SK-MEL-5 (cell line): ENCODE measurements at regions not wholly inside any gene's neighbourhood (a gene's known extent, or its start where the extent isn't known, plus 50 kb on each side); places are given as distances from the start of the nearest gene placed in this dataset.
"Not testable (repeated sequence)": the region's sequence is repeated elsewhere in the genome, so short reads cannot be mapped to it uniquely, and the experiment has no call there.

Source experiments
- DNase-seq: peaks from one replicate; pipeline ENCODE4 v3.0.0-alpha.2; 2016; ENCODE audit warnings: low read depth, low spot score
- in situ Hi-C: cut with HindIII; loops from 2 replicates; pipeline ENCODE4 v1.10.0; 2016; ENCODE audit warnings: low sequenced_read_pairs, high pct_unique_total_duplicates, low pct_unique_long_range_greater_than_20kb

- in situ Hi-C loops, result no loop called here
- peak; percentile 74 for DNase-seq
These were observed 1643.5 kb downstream of the TP53TG3F start for GRCh38 chr16:35102780-35103403.

- DNase-seq, in situ Hi-C loops: not testable (repeated sequence)
These were observed 1652.4 kb downstream of the TP53TG3F start for GRCh38 chr16:35111772-35112171.

GRCh38 chr16:35131429-35131828 lies 1672.0 kb downstream of the TP53TG3F start:
- DNase-seq, result no peak
- in situ Hi-C loops, result no loop called here

GRCh38 chr16:35134471-35134870 lies 1675.1 kb downstream of the TP53TG3F start:
- no peak for DNase-seq
- in situ Hi-C loops, result no loop called here

- in situ Hi-C loops, result no loop called here
- no peak for DNase-seq
These were observed 1681.0 kb downstream of the TP53TG3F start for GRCh38 chr16:35140293-35140986.

DNA sequence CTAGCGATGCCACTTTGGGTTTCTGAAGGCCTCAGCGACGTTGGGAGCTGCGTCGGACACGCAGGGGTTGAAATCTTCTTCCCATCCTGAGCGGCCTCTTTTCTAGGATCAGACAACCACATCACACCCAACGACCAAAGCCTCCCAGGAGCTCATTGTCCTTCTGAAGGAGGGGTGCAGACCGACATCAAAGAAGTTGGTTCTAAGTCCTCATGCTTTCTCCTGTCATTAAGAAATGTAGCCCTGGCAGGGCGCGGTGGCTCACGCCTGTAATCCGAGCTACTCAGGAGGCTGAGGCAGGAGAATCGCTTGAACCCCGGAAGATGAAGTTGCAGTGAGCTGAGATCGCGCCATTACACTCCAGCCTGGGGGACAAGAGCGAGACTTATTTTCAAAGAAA lies 1681.9 kb downstream of the TP53TG3F start:
- DNase-seq, result no peak
- in situ Hi-C loops, result no loop called here

- DNase-seq, result no peak
- in situ Hi-C loops, result no loop called here
These were observed 1682.9 kb downstream of the TP53TG3F start for GRCh38 chr16:35142147-35142808.

GRCh38 chr16:35142809-35143192 lies 1683.4 kb downstream of the TP53TG3F start:
- in situ Hi-C loops, result no loop called here
- no peak for DNase-seq

GRCh38 chr16:35144212-35144932 lies 1685.0 kb downstream of the TP53TG3F start:
- in situ Hi-C loops, result no loop called here
- DNase-seq, result no peak

DNA sequence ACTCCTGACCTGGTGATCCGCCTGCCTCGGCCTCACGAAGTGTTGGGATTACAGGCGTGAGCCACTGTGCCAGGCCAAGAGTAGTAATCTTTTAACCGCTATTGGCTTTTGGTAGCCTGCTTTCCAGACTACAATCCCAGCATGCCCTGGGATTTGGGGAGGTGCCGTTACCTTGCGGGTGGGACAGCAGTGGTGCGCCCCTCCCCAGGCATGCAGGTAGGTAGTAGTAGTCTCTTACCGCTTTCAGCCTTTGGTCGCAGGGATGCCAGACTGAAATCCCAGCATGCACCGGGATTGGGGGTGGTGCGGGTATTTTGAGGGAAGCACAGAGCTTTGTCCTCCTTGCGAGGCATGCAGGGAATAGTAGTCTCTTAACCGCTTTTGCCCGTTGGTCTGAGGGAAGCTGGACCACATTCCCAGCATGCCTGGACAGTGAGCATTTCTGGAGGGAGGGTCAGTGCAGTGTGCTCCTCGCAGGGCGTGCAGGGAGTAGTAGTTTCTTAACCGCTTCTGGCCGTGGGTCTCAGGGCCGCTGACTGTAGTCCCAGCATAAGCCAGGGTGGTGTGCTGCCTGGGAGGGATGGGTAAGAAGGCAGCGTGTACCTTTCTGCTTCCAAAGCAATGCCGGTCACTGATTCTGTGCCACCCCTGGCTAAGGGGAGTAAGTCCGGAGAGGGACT lies 1686.8 kb downstream of the TP53TG3F start:
- in situ Hi-C loops, result no loop called here
- DNase-seq, result no peak

- no peak for DNase-seq
- in situ Hi-C loops, result no loop called here
These were observed 1687.5 kb downstream of the TP53TG3F start for GRCh38 chr16:35146723-35147458.

DNA sequence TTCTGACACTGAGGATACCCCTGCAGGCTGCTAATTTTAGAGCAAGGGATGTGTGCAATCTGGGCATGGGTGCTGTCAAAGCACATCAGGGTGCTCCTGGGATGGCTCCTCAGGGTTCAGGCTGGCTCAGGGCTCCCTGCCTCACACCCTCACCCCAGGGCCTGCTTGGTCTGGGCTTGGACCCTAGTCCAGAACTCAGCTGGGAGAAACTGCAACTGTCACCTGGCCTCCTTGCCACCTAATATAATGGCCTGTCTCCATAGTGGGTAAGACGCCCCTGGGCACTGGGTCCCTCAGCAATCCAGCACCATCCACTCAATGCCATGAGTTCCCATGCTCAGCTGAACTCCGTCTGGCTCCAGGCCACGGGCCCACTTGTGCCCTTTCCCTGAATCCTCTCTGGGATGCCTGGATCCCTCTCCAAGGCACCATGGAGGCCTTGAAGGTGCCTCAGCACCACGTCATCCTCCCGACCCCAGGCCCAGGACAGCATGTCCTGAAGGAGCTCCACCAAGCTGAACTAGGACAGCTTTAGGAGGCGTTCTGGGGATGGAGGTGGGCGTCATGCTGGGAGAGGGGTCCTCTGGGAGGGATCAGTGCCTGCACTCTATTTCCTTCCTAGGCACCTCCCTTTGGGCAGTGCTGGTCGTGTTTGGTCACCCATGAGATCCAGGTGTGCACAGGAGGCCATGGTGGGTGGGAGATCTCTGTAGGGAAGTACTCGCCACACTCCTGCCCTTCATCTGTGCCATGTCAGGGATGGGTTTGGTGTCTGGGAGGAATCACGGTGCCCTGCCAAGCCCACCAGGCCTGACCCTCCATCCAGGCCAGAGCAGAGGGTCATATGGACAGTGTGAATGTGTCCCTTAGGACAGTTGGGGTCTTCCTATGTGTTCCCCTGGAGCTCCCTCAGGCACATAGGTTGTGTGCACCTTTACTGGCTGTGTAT lies 1688.4 kb downstream of the TP53TG3F start:
- in situ Hi-C loops, result no loop called here
- no peak for DNase-seq

DNA sequence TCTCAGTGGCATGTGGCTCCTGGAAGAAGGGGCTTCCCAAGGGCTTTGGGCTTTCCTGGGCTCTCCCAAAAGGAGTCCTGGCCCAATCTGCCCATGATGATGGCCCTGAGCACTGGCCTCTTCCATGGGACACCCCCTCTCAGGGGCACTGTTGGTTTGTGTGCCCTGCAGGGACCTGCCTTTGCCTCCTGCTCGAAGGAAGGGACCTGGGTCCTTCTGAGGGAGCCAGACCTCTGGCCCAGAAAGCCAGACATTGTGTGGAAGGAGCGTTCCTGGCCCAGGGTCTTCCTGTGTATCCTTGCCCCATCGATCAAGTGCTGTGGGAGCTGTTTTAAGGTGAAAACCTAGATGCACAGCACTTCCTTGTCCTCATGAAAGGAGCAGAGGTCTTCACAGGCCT lies 1689.3 kb downstream of the TP53TG3F start:
- no peak for DNase-seq
- in situ Hi-C loops, result no loop called here

GRCh38 chr16:35149550-35149949 lies 1690.1 kb downstream of the TP53TG3F start:
- in situ Hi-C loops, result no loop called here
- no peak for DNase-seq

- in situ Hi-C loops, result no loop called here
- DNase-seq, result no peak
These were observed 1691.4 kb downstream of the TP53TG3F start for GRCh38 chr16:35150805-35151312.

DNA sequence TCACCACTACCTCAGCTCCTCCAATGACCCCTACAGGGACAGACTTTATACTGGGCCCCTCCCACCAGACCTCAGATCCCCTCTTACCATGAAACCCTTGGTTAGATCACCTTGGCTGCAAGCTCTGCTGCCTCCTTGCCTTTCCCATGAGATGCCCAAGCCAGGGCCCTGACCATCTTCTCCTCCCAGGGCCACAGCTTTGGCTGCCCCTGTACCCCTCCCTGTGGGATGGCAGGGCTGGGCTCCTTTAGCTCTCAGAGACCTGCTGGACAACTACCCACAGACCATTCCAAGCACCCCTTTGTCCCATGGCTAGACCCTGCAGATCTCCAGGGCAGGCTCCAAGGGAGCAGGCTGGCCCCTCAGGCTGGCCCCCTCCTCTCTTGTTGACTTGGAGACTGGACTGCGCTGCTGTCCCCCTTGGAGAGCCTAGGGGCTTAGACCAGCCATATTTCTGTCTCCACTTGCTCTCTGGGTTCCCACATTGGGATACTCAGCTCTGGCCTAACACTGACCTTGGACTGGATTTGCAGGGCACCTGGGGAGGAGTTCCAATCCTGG lies 1692.7 kb downstream of the TP53TG3F start:
- no peak for DNase-seq
- in situ Hi-C loops, result no loop called here
